ENCODE measurements at regions not wholly inside any gene's neighbourhood (a gene's known extent, or its start where the extent isn't known, plus 50 kb on each side); places are given as distances from the start of the nearest gene placed in this dataset.

DNA sequence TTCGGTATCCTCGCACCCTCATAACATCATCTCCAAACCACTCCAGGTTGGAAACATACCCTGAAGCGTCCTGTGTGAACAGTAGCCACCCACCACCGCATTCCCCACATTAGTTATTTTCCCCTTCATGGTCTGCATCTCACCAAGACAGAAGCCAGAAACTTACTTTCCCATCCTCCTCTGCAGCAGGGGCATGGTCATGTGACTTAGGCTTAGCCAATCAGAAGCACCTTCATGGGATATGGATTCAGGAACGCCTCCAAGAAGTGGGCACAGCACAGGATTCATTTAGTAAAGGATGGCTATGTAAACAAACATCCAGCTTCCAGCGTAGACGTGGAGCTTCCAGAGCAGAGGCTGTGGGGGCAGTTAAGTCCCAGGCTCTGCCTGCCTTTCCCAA, 130.3 kb downstream of the AXIN2 start:
- DNase-seq (ENCODE audit: low read depth) = no peak
- no peak overlapping the region for H3K4me3 ChIP-seq (ENCODE audit: low read depth, low read length)
- TF ChIP-seq, protein P1, sequence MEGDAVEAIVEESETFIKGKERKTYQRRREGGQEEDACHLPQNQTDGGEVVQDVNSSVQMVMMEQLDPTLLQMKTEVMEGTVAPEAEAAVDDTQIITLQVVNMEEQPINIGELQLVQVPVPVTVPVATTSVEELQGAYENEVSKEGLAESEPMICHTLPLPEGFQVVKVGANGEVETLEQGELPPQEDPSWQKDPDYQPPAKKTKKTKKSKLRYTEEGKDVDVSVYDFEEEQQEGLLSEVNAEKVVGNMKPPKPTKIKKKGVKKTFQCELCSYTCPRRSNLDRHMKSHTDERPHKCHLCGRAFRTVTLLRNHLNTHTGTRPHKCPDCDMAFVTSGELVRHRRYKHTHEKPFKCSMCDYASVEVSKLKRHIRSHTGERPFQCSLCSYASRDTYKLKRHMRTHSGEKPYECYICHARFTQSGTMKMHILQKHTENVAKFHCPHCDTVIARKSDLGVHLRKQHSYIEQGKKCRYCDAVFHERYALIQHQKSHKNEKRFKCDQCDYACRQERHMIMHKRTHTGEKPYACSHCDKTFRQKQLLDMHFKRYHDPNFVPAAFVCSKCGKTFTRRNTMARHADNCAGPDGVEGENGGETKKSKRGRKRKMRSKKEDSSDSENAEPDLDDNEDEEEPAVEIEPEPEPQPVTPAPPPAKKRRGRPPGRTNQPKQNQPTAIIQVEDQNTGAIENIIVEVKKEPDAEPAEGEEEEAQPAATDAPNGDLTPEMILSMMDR (IDR thresholded peaks at IDR 0.05; ENCODE audit: low read depth, low read length, missing control alignments) = no peak

DNA sequence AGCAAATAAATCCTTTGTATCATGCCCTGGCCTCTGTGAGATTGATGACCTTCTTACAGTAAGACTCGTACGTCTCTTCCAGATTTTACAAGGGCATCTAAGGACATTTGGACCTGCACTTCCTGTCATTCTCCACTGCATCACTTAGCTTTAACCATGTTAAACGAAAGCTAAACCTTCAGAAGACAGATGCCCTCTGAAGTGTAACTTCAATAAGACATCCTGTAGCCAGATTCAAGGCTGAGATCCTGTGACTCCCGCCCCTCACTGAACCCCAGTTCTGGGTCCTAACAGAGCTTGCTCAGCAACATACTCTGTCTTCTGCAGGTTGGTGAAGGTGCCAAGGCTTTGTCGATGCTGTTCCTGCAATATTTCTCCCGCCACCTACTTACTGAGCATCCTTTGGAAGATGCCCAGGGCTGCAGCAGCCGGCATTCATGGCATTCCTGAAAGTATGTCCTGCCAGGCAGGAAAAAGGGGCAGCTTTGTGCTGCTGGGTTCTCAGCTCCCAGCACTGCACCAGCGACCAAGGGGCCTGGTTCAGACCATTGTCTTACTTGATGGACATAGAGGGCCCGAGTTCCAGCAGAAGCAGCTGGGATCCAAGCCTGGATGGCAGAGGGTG, 131.1 kb downstream of the AXIN2 start:
- DNase-seq (ENCODE audit: low read depth) = no peak
- no peak overlapping the region for H3K4me3 ChIP-seq (ENCODE audit: low read depth, low read length)
- TF ChIP-seq, protein P1 (IDR thresholded peaks at IDR 0.05; ENCODE audit: low read depth, low read length, missing control alignments) = no peak

DNA sequence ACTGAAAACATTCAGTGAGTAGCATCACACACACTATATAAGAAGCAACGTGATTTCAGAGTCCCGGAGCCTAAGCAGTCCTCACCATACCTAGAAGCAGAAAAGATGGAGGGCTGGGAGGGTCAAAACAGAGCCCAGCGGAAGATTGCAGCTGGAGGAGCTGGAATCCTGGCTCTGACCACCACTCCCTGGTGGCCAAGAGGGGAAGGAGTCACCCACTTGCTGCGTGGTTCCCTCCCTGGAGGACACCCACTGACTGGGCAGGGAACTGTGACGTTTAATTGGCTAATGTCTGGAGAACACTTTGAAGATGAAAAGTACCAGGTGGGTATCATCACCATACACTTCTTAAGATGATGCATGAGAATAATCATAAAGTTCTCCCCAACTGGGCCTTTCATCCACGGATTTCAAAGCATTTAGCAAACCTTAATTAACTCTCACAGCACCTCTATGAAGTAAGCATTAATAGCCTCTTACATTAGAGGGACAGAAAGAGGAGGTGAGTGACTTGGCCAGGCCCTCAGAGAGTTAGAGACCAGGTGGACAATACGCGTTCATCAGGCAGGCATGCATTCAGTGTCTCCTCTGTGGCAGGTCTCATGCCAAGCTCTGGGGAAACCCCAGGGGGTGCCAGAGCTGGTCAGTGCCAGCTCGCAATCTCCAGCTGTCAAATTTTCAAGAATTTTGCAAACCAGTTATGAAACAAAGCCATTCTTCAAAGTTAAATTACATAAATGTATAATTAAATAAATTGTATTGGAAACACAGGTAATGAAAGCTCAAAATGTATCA, 137.9 kb downstream of the AXIN2 start:
- DNase-seq (ENCODE audit: low read depth) = no peak

DNA sequence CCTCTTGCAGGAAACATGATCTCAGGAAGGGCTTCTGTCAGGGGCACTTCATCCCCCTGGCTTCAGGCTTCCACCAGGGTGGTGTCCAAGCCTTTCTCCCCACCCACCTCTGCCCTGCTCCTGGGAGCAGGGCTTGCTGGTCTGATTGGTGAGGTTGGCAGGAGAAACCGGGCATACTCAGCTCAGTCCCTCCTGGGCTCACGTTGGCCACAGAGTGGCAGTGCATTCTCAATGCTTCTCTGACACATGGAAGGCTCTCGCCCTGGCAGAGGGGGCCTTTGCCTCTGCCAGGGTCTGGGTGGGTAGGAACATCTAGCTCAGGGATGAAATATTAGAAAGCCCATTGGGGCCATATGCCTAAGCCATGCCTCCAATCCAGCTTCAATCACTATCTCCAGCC, 142.8 kb downstream of the AXIN2 start:
- TF ChIP-seq, protein P1 (IDR thresholded peaks at IDR 0.05; ENCODE audit: low read depth, low read length, missing control alignments) = no peak
- no peak for DNase-seq (ENCODE audit: low read depth)
- no peak overlapping the region for H3K4me3 ChIP-seq (ENCODE audit: low read depth, low read length)

More for the DNA sequence above, 137.9 kb downstream of the AXIN2 start:
- TF ChIP-seq, protein P1 (IDR thresholded peaks at IDR 0.05; ENCODE audit: low read depth, low read length, missing control alignments) = no peak
- H3K4me3 ChIP-seq (ENCODE audit: low read depth, low read length) = no peak overlapping the region

DNA sequence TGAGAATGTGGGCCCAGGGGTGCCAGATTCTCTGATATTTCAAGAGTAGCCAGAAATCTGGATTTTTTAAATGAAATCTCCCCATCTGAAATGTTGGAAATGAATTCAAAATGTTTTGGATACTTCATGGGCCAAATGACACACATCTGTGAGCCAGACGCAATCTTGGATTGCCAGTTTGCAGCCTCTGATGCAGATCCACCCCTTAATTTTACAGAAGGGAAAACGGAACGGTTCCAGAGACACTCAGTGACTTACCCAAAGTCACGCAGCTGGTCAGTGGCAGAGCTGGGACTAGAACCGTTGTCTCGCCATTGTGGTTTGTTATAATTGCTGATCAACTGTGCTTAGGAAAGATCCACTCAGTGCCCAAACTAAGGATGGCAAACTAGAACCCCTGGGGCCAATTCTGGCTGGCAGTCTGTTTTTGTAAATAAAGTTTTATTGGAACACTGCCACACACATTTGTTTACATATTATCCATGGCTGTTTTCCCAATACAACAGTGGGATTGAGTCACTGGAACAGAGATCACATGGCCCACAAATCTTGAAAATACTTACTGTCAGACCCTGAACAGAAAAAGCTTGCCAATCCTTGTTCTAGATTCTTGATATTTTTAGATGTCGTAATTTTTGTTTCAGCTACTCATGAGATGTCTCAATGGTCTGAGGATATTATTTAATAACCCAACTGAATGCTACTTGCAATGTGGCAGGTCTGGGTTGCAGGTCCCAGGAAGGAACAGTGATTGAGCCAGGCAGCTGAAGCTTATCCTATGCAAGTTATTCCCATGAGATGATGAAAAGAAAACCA, 143.8 kb downstream of the AXIN2 start:
- TF ChIP-seq, protein P1 (IDR thresholded peaks at IDR 0.05; ENCODE audit: low read depth, low read length, missing control alignments) = no peak
- no peak for DNase-seq (ENCODE audit: low read depth)
- no peak overlapping the region for H3K4me3 ChIP-seq (ENCODE audit: low read depth, low read length)

DNA sequence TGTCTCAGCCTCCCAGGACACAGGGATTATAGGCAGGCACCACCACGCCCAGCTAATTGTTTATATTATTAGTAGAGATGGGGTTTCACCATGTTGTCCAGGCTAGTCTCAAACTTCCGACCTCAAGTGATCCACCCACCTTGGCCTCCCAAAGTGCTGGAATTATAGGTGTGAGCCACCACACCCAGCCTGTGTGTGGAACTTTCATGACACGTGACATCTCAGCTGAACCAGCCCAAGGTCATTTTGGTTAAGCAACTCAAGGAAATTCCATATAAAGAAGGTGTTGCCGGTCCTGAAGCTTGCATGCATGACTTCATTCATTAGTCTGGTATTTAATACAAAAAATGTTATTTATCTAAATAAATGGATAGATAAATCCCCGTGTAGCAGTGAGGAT, 145.5 kb downstream of the AXIN2 start:
- TF ChIP-seq, protein P1 (IDR thresholded peaks at IDR 0.05; ENCODE audit: low read depth, low read length, missing control alignments) = no peak

More for the DNA sequence above, 145.5 kb downstream of the AXIN2 start:
- no peak overlapping the region for H3K4me3 ChIP-seq (ENCODE audit: low read depth, low read length)
- DNase-seq (ENCODE audit: low read depth) = no peak

Measured in GM12864 (cell line).